Breast epithelium (tissue), 4 donors: ENCODE measurements at regions not wholly inside any gene's neighbourhood (a gene's known extent, or its start where the extent isn't known, plus 50 kb on each side); places are given as distances from the start of the nearest gene placed in this dataset.

Experiments used
- DNase-seq, 2 donors: peaks; one replicate each; pipeline ENCODE4 v3.0.0-alpha.2; 2019; ENCODE audit warnings: low spot score in 2 of 2
- H3K27ac ChIP-seq, 2 donors: fragments of 200-600 bp; sonication (generic) in 1 of 2; one replicate each; pipeline ENCODE4 v1.5.1; 2016 to 2019; ENCODE audit warnings: mild to moderate bottlenecking in 1 of 2
- H3K27me3 ChIP-seq, 2 donors: fragments of 200-600 bp; sonication (generic) in 1 of 2; one replicate each; pipeline versions ENCODE4 v1.5.1 to v1.6.0; 2017 to 2019; ENCODE audit warnings: control low read depth in 1 of 2, mild to moderate bottlenecking in 1 of 2
- H3K36me3 ChIP-seq: fragments of 200-600 bp; one replicate; pipeline ENCODE4 v1.5.1; 2019
- H3K4me1 ChIP-seq, 2 donors: fragments of 200-600 bp; sonication (generic); one replicate each; pipeline ENCODE4 v1.5.1; 2016 to 2019; ENCODE audit warnings: control low read depth in 1 of 2
- H3K4me3 ChIP-seq, 3 donors: fragments of 200-600 bp; sonication (generic); 1 replicate in 2 of 3; 2 replicates in 1 of 3; pipeline ENCODE4 v1.5.1; 2016 to 2019; ENCODE audit warnings: mild to moderate bottlenecking in 3 of 3, moderate library complexity in 2 of 3
- H3K9me3 ChIP-seq, 2 donors: fragments of 200-600 bp; sonication (generic) in 1 of 2; one replicate each; pipeline ENCODE4 v1.5.1; 2016 to 2019; ENCODE audit warnings: control low read depth in 1 of 2
- POLR2A ChIP-seq: fragments of 450-650 bp; IDR thresholded peaks from one replicate; pipeline ENCODE4 v1.6.1; 2016; ENCODE audit warnings: antibody characterized with exemption, mild to moderate bottlenecking, moderate library complexity
- POLR2AphosphoS5 ChIP-seq, 3 donors: sonication (generic); formaldehyde crosslinking; IDR thresholded peaks; one replicate each; pipeline ENCODE4 v1.6.1; 2017; ENCODE audit warnings: antibody characterized with exemption in 3 of 3
- intact Hi-C: fragments of 100-400 bp; cut with DNase I; formaldehyde crosslinking; loops from one replicate; pipeline ENCODE4 v1.15.1; 2023; ENCODE audit warnings: low total_unique reads
- TF ChIP-seq, protein P1 (sequence below), 3 donors: fragments of 450-650 bp; IDR thresholded peaks; one replicate each; pipeline ENCODE4 v1.5.1; 2016 to 2017; ENCODE audit warnings: antibody characterized with exemption in 3 of 3, mild to moderate bottlenecking in 3 of 3, moderate library complexity in 3 of 3

DNA sequence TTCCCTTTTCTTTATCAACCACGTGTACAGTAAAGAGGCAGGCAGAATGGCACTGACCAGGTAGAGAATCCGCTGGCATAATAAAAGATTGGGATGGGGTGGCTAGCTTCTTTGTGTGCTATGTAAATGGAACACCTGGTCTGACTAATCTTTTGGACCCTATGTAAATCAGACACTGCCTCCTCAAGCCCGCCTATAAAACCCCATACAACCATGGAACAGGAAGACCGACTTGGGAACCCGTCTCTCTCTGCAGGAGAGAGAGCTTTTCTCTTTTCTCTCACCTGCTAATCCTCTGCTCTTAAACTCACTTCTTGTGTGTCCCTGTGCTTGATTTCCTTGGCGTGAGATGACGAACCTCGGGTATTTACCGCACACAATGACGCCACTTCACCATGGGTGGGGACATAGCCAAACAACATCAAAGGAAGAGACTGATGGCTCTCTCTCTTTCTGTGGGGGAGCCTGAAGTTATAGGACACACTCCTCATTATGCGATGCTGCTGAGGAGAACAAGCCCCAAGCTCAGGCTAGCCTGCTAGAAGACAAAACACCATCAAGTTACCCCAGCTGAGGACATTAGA is 94.2 kb downstream of the ARL5B start:
- H3K36me3 ChIP-seq: no peaks in the 10 kb centered on the region
- DNase-seq: no peak
- intact Hi-C loops: no loop called here
- no peak overlapping the region for H3K4me3 ChIP-seq
- TF ChIP-seq, protein P1, sequence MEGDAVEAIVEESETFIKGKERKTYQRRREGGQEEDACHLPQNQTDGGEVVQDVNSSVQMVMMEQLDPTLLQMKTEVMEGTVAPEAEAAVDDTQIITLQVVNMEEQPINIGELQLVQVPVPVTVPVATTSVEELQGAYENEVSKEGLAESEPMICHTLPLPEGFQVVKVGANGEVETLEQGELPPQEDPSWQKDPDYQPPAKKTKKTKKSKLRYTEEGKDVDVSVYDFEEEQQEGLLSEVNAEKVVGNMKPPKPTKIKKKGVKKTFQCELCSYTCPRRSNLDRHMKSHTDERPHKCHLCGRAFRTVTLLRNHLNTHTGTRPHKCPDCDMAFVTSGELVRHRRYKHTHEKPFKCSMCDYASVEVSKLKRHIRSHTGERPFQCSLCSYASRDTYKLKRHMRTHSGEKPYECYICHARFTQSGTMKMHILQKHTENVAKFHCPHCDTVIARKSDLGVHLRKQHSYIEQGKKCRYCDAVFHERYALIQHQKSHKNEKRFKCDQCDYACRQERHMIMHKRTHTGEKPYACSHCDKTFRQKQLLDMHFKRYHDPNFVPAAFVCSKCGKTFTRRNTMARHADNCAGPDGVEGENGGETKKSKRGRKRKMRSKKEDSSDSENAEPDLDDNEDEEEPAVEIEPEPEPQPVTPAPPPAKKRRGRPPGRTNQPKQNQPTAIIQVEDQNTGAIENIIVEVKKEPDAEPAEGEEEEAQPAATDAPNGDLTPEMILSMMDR (IDR thresholded peaks at IDR 0.05): no peak
- no peak for TF ChIP-seq POLR2A
- no peak for TF ChIP-seq POLR2AphosphoS5 (IDR thresholded peaks at IDR 0.05)
- no peaks in the 10 kb centered on the region for H3K9me3 ChIP-seq
- no peaks in the 10 kb centered on the region for H3K27me3 ChIP-seq
- H3K4me1 ChIP-seq: no peaks in the 10 kb centered on the region
- H3K27ac ChIP-seq: no peak overlapping the region

DNA sequence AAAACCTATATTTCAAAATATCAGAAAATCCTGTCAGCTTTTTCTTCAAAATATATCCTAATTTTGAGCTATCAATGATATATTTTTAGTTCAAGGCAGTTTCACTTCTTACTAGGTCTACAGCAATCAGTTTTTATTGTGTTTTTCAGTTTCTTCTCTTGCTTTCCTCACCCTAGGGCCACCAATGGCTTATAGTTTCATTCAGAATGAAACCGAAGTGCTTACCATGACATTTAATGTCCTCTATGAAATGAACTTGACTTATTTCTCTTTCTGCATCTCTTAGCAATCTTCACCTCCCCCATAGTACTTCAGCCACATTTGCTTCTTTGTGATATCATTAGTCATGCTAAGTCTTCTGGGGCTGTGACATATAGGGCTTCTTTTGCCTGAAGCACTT is 100.3 kb downstream of the ARL5B start:
- Histone ChIP-seq H3K36me3 (no peaks in the 10 kb centered on the region), H3K27me3 (no peaks in the 10 kb centered on the region), H3K4me3 (no peak overlapping the region), H3K4me1 (no peaks in the 10 kb centered on the region), H3K9me3 (no peaks in the 10 kb centered on the region), H3K27ac (no peak overlapping the region)
- intact Hi-C loops: no loop called here
- DNase-seq: no peak
- TF ChIP-seq POLR2A (no peak), POLR2AphosphoS5 (IDR thresholded peaks at IDR 0.05) (no peak)
- TF ChIP-seq, protein P1 (IDR thresholded peaks at IDR 0.05): no peak

DNA sequence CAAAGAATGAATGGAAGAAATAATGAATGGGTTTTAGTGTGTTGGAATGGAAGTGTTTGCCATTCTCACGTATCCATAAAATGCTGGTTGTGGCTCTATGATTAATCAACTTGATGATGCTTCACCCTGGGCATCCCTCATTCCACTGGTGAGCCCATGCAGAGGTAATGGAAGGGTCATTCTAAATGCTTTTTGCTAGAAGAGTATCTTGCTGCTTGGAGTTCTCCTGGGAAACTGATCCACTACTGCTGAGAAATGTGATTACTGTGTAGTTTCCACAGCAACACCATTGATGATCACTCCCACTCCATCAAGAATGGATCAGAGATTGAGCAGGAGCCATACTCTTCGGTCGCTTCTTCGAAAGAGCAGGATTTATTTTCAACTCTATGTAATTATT is 101.6 kb downstream of the ARL5B start:
- Histone ChIP-seq H3K4me1 (no peaks in the 10 kb centered on the region), H3K4me3 (no peak overlapping the region), H3K27ac (no peak overlapping the region), H3K27me3 (no peaks in the 10 kb centered on the region), H3K36me3 (no peaks in the 10 kb centered on the region), H3K9me3 (no peaks in the 10 kb centered on the region)
- no peak for DNase-seq
- TF ChIP-seq POLR2AphosphoS5 (IDR thresholded peaks at IDR 0.05): no peak
- TF ChIP-seq, protein P1 (IDR thresholded peaks at IDR 0.05): no peak
- no peak for TF ChIP-seq POLR2A
- intact Hi-C loops: no loop called here

DNA sequence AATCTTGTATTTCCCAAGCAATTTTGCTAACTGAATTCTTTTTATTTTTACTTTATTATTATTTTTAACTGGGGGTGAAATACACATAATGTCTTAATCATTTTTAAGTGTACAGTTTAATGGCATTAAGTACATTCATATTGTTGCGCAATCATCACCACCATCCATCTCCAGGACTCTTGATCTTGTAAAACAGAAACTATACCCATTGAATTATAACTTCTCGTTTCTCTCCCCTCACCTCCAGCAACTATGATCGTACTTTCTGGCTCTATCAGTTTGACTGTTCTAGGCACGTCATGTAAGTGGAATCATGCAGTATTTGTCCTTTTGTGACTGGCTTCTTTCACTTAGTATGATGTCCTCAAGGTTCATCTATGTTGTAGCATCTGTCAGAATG is 108.8 kb downstream of the ARL5B start:
- TF ChIP-seq, protein P1 (IDR thresholded peaks at IDR 0.05): no peak
- TF ChIP-seq POLR2A (no peak), POLR2AphosphoS5 (IDR thresholded peaks at IDR 0.05) (no peak)
- no peaks in the 10 kb centered on the region for H3K27me3 ChIP-seq
- no peaks in the 10 kb centered on the region for H3K9me3 ChIP-seq
- H3K27ac ChIP-seq: no peak overlapping the region
- intact Hi-C loops: no loop called here
- no peak for DNase-seq
- H3K4me3 ChIP-seq: no peak overlapping the region
- no peaks in the 10 kb centered on the region for H3K36me3 ChIP-seq
- no peaks in the 10 kb centered on the region for H3K4me1 ChIP-seq

DNA sequence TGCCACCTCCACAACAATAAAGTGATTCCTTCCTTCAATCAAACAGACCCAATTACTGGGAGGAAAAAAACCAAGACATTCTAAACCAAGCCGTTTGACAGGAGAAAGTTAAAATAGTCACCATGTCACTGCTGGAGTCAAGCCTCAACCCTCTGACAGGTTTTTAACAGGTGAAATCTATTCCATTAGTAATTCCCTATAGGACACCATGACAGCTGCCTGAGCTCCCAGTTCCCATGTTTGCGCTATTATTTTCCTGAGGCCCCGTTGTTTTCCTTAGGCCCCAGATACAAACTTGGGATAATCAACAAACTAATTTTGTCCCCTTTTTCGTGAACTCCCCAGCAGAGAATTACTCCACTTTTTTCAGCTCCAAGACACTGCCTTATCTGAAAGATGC is 113.9 kb downstream of the ARL5B start:
- DNase-seq: no peak
- H3K27me3 ChIP-seq: no peaks in the 10 kb centered on the region
- TF ChIP-seq POLR2A (no peak), POLR2AphosphoS5 (IDR thresholded peaks at IDR 0.05) (no peak)
- TF ChIP-seq, protein P1 (IDR thresholded peaks at IDR 0.05): no peak
- H3K4me1 ChIP-seq: no peaks in the 10 kb centered on the region
- H3K36me3 ChIP-seq: no peaks in the 10 kb centered on the region
- intact Hi-C loops: no loop called here
- H3K27ac ChIP-seq: no peak overlapping the region
- no peak overlapping the region for H3K4me3 ChIP-seq
- no peaks in the 10 kb centered on the region for H3K9me3 ChIP-seq
